HL-60/S4 treated with phorbol 12-myristate 13-acetate at 8.2 ng/mL for 4 days and 3 days (cell line): ENCODE measurements at regions not wholly inside any gene's neighbourhood (a gene's known extent, or its start where the extent isn't known, plus 50 kb on each side); places are given as distances from the start of the nearest gene placed in this dataset.

Experiments used
- in situ Hi-C: fragments of 300-500 bp; cut with MboI; formaldehyde crosslinking; loops from 2 replicates; pipeline ENCODE4 v1.15.0; 2022; ENCODE audit warnings: low sequenced_read_pairs

DNA sequence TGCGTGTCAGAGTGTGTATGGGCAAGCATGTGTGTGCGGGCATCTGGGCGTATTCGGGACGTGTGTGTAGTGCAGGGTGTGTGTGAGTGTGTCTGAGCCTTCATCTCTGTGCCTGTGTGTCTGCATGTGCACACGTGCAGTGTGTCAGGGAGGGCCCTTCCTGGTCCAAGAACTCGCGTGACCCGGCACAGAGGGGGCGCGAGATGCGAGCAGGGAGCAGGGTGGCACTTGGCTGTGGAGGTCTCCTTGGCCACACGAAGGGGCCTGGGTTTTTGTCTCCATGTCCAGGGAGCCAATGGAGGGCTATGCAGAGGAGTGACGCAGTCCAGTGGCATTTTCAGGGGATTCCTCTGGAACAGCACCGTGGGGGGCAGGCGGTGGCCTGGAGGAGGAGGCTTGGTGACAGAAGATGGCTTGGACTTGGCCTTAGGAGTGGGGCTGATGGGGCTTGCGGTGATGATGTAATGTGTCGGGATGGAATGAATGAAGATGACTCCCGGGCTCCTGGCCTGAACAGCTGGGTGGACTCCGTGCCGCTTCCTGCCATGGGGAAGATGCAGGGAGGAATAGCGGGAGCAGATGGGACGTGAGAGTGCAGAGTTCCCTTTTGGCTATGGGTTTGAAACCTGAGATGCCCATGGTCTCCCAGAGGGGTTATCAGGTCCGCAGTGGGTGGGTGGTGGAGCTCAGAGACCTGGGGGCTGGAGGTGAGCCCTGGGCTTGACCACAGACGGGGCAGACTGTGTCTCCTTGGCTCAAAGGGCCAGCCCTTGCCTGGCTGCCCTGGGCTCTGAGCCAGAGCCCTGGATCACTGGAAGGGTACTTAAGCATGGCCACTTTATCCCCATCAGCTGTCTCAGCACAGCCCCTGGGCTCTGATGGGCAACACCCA is 208.3 kb downstream of the PHETA1 start:
- in situ Hi-C loops: no loop called here

- in situ Hi-C loops: no loop called here
These were observed 209.9 kb downstream of the PHETA1 start for GRCh38 chr12:111158992-111159391.

GRCh38 chr12:111157486-111157885 is 211.4 kb downstream of the PHETA1 start:
- in situ Hi-C loops: no loop called here

DNA sequence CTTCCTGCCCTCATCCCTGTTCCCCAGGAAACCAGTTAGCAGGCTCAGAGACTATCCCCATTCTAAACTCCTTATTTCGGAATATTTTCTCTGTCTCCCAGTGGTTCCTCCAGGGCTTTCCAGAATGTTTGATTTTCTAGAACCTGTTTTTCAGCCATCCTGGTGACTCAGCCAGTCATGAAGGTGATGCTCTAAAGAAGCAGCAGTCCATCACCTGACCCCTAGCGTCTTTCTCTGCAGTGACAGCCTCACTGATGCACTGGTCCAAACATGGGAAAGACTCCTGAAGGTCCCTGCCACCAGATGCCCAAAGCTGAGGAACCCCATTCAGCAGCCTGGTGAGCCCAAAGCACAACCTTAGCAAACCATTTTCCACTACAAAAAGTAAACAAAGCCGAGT is 212.6 kb downstream of the PHETA1 start:
- in situ Hi-C loops: no loop called here

GRCh38 chr12:111155521-111155920 is 213.4 kb downstream of the PHETA1 start:
- in situ Hi-C loops: no loop called here

DNA sequence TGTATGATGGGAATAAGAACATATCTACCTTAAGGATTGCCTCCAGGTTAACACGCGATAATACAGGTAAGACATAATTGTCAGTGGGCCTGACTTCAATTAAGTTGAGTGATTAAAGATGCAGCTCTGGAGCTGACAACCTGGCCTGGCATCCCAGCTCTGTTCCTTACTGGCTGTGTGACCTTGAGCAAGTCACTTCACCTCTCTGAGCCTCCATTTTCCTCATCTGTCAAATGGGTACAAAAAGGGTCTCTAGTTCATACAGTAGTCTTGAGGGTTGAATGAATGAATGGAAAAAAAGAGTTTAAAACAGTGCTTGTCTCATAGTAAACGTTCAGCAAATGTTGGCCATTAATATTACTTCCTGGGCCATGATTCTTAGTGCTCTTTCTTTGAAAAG is 213.9 kb downstream of the PHETA1 start:
- in situ Hi-C loops: no loop called here

DNA sequence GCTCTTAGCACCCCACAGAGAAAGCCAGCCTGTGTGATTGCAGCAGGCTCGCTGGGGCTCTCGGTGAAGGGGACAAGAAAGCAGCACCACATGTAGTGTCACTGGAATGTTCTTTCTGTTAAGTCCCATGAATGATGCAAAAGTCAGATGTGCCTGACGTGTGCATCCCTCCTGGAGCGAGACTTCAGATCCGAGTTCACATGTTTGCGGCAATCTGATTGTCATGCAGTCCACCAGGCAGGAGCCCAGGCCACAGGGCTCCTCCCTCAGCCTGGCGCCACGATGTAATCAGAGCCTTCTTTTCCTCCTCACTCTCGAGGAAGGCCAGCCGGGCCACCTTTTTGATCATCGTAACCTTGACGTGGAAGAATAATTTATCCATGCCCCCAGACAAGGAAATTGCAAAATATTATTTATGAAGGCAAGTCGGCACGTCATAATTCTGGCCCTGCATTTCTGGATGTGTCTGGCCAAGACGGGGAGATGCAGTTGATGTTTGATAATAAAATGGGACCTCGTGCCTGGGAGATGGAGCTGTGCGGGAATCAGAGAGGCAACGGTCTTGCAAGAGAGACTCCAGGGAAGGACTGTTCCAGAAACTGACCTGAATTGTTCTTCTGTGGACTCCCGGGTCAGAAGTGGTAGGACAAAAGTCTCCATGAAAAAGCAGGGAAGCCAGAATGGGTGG is 214.6 kb downstream of the PHETA1 start:
- in situ Hi-C loops: no loop called here

DNA sequence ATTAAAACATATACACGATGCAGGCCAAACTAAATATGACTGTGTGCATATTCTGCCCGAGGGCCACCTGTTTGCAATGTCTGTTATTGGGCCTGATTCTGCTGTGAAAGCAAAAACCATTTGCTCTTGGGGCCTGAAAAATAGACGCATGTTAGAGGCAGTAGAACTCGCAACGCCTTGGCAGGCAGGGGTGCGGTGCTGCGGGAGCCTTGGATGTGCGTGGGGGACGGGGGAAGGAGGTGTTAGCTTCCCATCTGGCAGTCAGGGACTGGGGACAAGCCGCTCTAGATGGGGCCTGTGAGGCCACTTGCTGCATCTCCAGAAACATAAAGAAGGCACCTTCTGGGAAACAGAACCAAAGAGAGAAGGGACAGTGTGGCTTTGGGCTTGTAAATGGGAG is 216.3 kb downstream of the PHETA1 start:
- in situ Hi-C loops: no loop called here

GRCh38 chr12:111150921-111151840 is 217.7 kb downstream of the PHETA1 start:
- in situ Hi-C loops: no loop called here

GRCh38 chr12:111150360-111150759 is 218.5 kb downstream of the PHETA1 start:
- in situ Hi-C loops: no loop called here

- in situ Hi-C loops: no loop called here
These were observed 219.6 kb downstream of the PHETA1 start for GRCh38 chr12:111149299-111149698.

- in situ Hi-C loops: no loop called here
These were observed 220.9 kb downstream of the PHETA1 start for GRCh38 chr12:111148005-111148404.

DNA sequence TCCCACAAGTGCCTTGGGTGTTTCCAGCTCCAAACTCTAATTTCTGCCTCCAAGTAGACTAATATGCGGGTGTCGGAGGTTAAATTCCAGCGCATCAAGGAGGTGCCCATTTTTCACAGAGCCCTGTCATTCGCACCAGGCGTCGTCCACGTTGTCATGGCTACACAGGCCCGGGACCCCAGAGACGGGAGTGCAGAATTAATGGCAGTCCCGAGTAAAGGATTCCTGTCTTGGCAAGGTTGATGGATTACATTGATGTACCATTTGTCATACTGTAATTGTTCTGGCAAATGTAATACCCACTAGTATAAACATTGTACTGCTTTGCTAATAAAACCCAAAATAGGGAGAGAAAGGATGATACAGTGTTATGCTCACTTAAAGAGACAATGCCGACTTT is 222.9 kb upstream of the MYL2 start:
- in situ Hi-C loops: no loop called here

- in situ Hi-C loops: no loop called here
These were observed 220.8 kb upstream of the MYL2 start for GRCh38 chr12:111141205-111141604.

- in situ Hi-C loops: no loop called here
These were observed 217.6 kb upstream of the MYL2 start for GRCh38 chr12:111138016-111138415.

DNA sequence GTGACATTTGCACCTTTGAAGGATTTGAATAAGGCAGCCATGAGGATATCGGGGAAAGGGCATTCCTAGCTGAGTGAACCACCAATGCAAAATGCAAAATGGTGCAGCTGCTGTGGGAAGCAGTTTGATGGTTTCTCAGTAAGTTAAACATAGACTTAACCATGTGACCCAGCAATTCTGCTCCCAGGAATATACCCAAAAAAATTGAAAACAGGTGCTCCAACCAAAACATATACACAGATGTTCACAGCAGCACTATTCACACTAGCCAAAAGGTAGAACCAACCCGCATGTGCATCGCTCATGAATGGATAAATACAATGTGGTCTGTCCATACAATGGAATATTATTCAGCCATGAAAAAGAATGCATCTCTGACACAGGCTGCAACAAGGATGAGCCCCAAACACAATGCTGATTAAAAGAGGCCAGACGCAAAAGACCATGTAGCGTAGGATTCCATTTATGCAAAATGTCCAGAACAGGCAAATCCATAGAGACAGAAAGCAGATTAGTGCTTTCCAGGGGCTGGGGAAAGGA is 215.0 kb upstream of the MYL2 start:
- in situ Hi-C loops: no loop called here

GRCh38 chr12:111130336-111130735 is 210.0 kb upstream of the MYL2 start:
- in situ Hi-C loops: no loop called here

DNA sequence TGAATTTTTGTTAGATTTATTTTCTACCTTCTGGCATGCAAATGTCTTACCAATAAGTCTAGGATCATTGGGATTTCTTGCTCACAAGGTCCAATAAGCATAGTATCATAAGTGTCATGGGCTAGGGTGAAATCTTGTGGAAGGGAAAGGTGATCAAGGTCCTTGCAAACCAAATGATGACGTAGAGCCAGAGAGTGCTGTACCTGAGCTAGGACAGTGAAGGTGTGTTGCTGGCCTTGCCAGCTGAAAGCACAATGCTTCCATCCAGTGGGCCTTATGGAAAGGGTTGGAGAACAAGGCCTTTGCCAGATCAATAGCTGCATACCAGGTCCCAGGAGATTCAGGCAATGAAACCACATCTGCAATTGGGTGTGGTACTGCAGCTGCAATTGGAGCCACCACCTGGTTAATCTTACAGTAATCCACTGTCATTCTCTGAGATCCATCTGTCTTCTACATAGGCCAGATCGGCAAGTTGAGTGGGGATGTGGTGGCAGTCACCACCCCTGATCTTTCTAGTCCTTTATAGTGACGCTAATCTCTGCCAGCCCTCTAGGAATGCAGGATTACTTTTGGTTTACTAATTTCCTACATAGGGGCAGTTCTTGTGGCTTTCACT is 208.9 kb upstream of the MYL2 start:
- in situ Hi-C loops: no loop called here

DNA sequence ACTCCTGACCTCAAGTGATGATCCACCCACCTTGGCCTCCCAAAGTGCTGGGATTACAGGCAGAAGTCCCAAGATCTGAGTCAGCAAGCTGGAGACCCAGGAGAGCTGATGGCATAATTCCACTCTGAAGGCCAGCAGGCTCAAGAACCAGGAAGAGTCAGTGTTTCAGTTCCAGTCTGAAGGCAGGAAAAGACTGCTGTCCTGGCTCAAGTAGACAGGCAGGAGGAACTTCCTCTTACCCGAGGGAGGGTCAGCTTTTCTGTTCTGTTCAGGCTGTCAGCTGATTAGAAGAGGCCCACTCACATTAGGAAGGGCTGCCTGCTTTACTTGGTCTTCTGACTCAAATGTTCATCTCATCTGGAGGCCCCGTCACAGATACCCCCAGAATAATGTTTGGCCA is 206.0 kb upstream of the MYL2 start:
- in situ Hi-C loops: no loop called here

GRCh38 chr12:111124183-111124582 is 203.8 kb upstream of the MYL2 start:
- in situ Hi-C loops: no loop called here

DNA sequence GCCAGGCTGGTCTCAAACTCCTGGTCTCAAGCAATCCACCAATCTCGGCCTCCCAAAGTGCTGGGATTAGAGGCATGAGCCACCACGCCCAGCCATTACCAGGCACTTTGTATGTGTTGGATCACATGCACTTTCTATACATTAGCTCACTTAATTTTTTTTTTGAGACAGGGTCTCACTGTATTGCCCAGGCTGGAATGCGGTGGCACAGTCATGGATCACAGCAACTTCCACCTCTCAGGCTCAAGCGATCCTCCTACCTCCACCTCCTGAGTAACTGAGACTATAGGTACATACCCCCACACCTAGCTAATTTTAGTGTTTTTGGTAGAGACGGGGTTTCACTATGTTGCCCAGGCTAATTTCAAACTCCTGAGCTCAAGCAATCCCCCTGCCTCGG is 203.0 kb upstream of the MYL2 start:
- in situ Hi-C loops: no loop called here
